ENCODE measurements at regions not wholly inside any gene's neighbourhood (a gene's known extent, or its start where the extent isn't known, plus 50 kb on each side); places are given as distances from the start of the nearest gene placed in this dataset.

DNA sequence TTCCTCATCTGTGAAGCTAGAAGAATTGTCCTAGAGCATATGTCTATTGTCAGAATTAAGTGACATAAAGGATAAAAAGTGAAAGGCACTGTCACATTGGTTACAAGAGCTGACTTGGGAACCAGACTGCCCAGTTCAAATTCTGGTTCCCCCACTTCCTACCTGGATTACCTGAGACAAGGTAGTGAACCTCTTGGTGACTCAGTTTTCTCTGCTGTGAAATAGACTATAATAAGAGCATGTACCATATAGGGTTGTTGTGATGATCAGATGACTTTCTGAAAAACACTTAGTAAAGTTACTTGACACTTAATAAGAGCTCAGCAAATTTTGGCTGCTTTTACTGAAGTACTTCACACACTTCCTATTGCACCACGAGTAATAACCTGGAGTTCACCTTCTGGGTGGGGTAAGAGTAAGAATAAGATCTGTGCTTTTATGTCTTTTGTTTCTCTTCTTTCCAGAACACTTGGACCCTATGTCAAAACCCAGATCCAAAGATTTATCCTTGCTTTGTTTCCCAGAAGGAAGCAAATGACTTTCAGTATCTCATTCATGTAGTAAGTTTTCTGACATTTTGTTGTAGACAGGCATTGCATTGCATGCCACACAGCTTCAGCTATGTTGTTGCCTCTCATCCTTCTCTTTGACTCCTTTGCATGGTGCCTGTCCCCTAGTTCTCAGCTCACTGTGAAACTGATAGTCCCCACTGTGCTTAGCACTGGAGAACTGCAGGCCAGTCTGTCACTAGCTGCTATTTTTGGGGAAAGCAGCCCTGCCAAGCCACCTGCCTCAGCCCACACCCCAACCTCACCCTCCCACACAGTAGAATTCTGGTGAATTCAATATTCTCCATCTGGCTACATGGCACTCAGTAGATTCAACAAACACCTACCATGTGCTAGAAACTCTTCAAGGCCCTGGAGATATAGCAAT is 121.8 kb upstream of the POU2AF2 start:
- TF ChIP-seq ZNF274 (IDR thresholded peaks at IDR 0.05; ENCODE audit: low read depth, low read length) = no peak
- H3K4me3 ChIP-seq (ENCODE audit: low read length) = no peak overlapping the region

DNA sequence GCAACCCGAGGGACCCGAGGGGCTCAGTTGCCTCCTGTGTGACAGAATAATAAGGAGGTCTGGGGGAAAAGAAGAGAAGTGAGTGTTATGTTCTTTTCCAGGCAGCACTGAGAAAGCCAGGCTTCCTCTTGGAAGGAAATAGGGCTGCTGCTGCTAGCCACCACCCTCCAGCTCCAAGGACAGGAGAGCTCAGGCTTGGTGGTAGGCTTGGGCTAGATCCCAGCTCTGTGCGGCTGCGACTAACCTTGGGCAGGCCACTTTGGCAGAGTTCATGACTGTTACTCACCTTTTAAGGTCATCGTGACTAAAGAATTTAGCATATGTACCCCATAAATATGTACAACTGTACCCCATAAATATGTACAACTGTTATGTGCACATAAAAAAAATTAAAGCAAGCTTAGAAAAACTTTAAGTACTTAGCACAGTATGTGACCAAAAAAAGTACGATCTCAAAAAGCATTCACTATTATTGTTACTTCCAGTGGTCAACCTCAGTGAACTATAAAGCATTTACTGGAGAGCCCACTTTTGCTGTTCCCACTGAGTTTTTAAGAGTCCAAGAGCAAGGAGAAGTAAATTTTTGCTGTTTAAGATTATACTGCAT is 124.7 kb upstream of the POU2AF2 start:
- no peak overlapping the region for H3K4me3 ChIP-seq (ENCODE audit: low read length)
- TF ChIP-seq ZNF274 (IDR thresholded peaks at IDR 0.05; ENCODE audit: low read depth, low read length) = no peak

DNA sequence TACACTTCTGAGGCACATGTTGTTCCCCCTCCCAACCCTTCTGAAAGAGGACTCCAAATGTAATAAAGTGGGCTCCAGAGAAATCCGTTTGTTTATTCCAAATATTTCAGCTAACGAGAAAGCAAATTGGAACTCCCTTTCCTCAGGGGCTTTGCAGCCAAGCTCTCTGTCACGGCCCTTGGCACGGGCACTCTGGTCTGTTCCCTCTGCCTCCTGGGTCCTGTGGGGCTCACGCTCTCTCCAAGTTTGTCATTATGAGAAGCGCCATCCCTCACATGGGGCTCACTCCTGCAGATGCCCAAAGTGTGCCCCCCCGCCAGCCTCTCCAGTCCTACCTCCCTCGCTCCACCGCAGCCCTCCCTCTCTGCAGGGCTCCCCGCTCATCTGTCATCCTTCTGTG is 125.4 kb upstream of the POU2AF2 start:
- H3K4me3 ChIP-seq (ENCODE audit: low read length) = no peak overlapping the region
- no peak for TF ChIP-seq ZNF274 (IDR thresholded peaks at IDR 0.05; ENCODE audit: low read depth, low read length)

- no peak for TF ChIP-seq ZNF274 (IDR thresholded peaks at IDR 0.05; ENCODE audit: low read depth, low read length)
- H3K4me3 ChIP-seq (ENCODE audit: low read length) = no peak overlapping the region
These were observed 125.8 kb upstream of the POU2AF2 start for GRCh38 chr11:111119751-111120150.

GRCh38 chr11:111115890-111116289 is 129.6 kb upstream of the POU2AF2 start:
- H3K4me3 ChIP-seq (ENCODE audit: low read length) = no peak overlapping the region
- no peak for TF ChIP-seq ZNF274 (IDR thresholded peaks at IDR 0.05; ENCODE audit: low read depth, low read length)

DNA sequence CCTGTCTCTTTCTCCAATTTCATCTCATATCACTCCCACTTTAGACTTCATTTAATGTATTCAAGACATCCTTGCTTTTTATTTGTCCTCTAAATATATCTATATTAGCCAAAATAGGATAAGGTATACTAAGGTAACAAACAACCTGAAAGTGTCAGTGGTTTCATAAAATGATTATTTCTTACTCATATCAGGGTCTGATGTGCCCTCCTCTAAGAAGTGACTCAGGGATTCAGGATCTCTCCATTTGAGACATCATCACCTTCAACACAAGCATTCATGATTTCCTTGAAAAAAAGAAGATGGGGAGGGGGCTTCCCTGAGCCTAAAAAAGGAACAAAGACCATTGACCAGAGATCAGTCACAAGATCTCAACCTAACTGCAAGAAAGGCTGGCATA is 131.4 kb upstream of the POU2AF2 start:
- no peak overlapping the region for H3K4me3 ChIP-seq (ENCODE audit: low read length)
- no peak for TF ChIP-seq ZNF274 (IDR thresholded peaks at IDR 0.05; ENCODE audit: low read depth, low read length)

DNA sequence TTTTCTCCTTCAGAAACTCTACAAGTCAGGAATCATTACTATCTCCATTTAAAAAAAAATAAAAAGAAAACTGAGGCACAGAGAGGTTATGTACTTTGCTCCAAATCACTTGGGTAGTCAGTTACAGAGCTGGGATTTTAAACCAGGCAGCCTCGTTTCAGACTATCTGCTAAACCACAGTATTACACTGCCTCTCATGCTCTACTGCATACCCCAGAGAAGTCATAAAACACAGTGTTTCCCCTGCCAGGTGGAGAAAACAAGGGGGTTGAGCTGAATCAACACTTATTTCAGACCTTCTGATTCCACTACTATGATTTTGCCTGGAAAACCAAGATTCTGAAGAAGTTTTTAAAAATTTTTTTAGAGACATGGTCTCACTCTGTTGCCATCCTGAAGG is 132.9 kb upstream of the POU2AF2 start:
- TF ChIP-seq ZNF274 (IDR thresholded peaks at IDR 0.05; ENCODE audit: low read depth, low read length) = no peak
- no peak overlapping the region for H3K4me3 ChIP-seq (ENCODE audit: low read length)

- no peak for TF ChIP-seq ZNF274 (IDR thresholded peaks at IDR 0.05; ENCODE audit: low read depth, low read length)
- H3K4me3 ChIP-seq (ENCODE audit: low read length) = no peak overlapping the region
These were observed 138.0 kb upstream of the POU2AF2 start for GRCh38 chr11:111107501-111107900.

DNA sequence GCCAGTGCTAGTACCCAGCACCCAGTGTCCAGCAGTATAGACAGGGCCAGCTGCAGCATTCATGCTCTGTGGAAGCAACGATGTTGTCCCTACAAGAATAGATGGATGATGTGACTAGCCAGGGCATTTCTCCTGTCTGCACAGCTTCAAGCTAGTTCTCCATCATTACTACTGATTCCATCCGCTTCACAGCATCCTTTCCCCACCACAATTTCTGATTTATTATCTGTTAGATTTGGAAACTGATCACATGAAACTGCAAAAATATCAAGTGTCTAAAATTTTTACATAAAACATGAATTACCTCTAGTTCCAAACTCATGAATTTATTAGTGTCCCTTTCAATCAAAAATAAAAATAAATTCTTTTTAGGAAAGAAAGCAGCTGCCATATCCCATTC is 138.9 kb upstream of the POU2AF2 start:
- no peak overlapping the region for H3K4me3 ChIP-seq (ENCODE audit: low read length)

DNA sequence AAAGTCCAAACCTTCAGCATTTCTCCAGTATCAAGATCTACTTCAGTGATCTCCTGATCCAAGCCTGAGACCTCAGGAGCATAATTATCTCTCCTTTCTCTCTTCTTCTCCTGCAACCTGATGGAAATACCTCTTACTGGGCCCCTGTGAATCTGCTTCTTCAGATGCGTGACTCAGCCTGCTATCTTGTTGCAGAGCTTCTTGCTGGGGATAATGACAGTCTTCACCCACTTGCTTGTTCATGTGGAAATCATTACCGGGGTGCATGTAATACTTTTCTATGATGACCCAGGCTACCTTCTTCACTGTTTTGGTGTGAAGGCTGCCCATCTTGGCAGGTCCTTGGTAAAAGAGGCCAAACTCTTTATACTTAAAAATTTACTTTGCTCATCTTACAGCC is 140.0 kb upstream of the POU2AF2 start:
- no peak overlapping the region for H3K4me3 ChIP-seq (ENCODE audit: low read length)
- no peak for TF ChIP-seq ZNF274 (IDR thresholded peaks at IDR 0.05; ENCODE audit: low read depth, low read length)

More for the DNA sequence above, 138.9 kb upstream of the POU2AF2 start:
- no peak for TF ChIP-seq ZNF274 (IDR thresholded peaks at IDR 0.05; ENCODE audit: low read depth, low read length)

DNA sequence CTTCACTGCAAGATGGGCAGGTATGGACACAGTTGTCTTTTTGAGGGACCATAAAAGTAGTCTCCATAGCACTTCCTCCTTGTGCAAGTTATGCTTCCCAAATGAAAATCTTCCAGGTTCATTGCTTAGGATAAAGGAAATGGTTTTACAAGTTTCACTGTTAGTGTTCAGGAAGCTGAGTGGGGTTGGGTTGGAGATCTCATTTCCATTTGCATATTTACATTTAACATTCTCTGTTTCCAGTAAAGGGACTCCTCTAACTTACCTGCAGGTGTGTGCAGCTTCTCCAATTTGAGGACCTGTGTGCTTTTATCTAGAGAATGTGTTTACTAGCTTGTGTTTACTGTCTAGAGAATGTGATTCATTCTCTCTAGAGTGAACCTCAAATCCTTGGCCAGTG is 141.3 kb upstream of the POU2AF2 start:
- TF ChIP-seq ZNF274 (IDR thresholded peaks at IDR 0.05; ENCODE audit: low read depth, low read length) = no peak
- no peak overlapping the region for H3K4me3 ChIP-seq (ENCODE audit: low read length)

GRCh38 chr11:111101881-111102280 is 143.6 kb upstream of the POU2AF2 start:
- H3K4me3 ChIP-seq (ENCODE audit: low read length) = no peak overlapping the region
- no peak for TF ChIP-seq ZNF274 (IDR thresholded peaks at IDR 0.05; ENCODE audit: low read depth, low read length)

- H3K4me3 ChIP-seq (ENCODE audit: low read length) = no peak overlapping the region
- no peak for TF ChIP-seq ZNF274 (IDR thresholded peaks at IDR 0.05; ENCODE audit: low read depth, low read length)
These were observed 146.4 kb upstream of the POU2AF2 start for GRCh38 chr11:111099028-111099713.

- no peak overlapping the region for H3K4me3 ChIP-seq (ENCODE audit: low read length)
- TF ChIP-seq ZNF274 (IDR thresholded peaks at IDR 0.05; ENCODE audit: low read depth, low read length) = no peak
These were observed 147.4 kb upstream of the POU2AF2 start for GRCh38 chr11:111098091-111098490.

GRCh38 chr11:111097191-111097590 is 148.3 kb upstream of the POU2AF2 start:
- TF ChIP-seq ZNF274 (IDR thresholded peaks at IDR 0.05; ENCODE audit: low read depth, low read length) = no peak
- no peak overlapping the region for H3K4me3 ChIP-seq (ENCODE audit: low read length)
